ENCODE measurements at regions not wholly inside any gene's neighbourhood (a gene's known extent, or its start where the extent isn't known, plus 50 kb on each side); places are given as distances from the start of the nearest gene placed in this dataset.

GRCh38 chr15:77693576-77693975 is 60.9 kb upstream of the LINGO1 start:
- TF ChIP-seq CTCF (IDR thresholded peaks at IDR 0.05; ENCODE audit: insufficient read depth, low read depth, low read length) = no peak
- DNase-seq (ENCODE audit: low read depth) = no peak
- H3K4me3 ChIP-seq (ENCODE audit: low read depth, low read length) = no peak overlapping the region

- H3K4me3 ChIP-seq (ENCODE audit: low read depth, low read length) = no peak overlapping the region
- no peak for DNase-seq (ENCODE audit: low read depth)
- no peak for TF ChIP-seq CTCF (IDR thresholded peaks at IDR 0.05; ENCODE audit: insufficient read depth, low read depth, low read length)
Measured at GRCh38 chr15:77692614-77693013, 59.9 kb upstream of the LINGO1 start.

- DNase-seq (ENCODE audit: low read depth) = no peak
- no peak overlapping the region for H3K4me3 ChIP-seq (ENCODE audit: low read depth, low read length)
- no peak for TF ChIP-seq CTCF (IDR thresholded peaks at IDR 0.05; ENCODE audit: insufficient read depth, low read depth, low read length)
Measured at GRCh38 chr15:77691607-77692006, 58.9 kb upstream of the LINGO1 start.

- no peak overlapping the region for H3K4me3 ChIP-seq (ENCODE audit: low read depth, low read length)
- no peak for DNase-seq (ENCODE audit: low read depth)
- TF ChIP-seq CTCF (IDR thresholded peaks at IDR 0.05; ENCODE audit: insufficient read depth, low read depth, low read length) = no peak
Measured at GRCh38 chr15:77689821-77690220, 57.1 kb upstream of the LINGO1 start.

GRCh38 chr15:77688693-77689092 is 56.0 kb upstream of the LINGO1 start:
- H3K4me3 ChIP-seq (ENCODE audit: low read depth, low read length) = no peak overlapping the region
- TF ChIP-seq CTCF (IDR thresholded peaks at IDR 0.05; ENCODE audit: insufficient read depth, low read depth, low read length) = no peak
- no peak for DNase-seq (ENCODE audit: low read depth)

GRCh38 chr15:77688266-77688665 is 55.6 kb upstream of the LINGO1 start:
- H3K4me3 ChIP-seq (ENCODE audit: low read depth, low read length) = no peak overlapping the region
- no peak for TF ChIP-seq CTCF (IDR thresholded peaks at IDR 0.05; ENCODE audit: insufficient read depth, low read depth, low read length)
- DNase-seq (ENCODE audit: low read depth) = no peak

- H3K4me3 ChIP-seq (ENCODE audit: low read depth, low read length) = no peak overlapping the region
- TF ChIP-seq CTCF (IDR thresholded peaks at IDR 0.05; ENCODE audit: insufficient read depth, low read depth, low read length) = no peak
- no peak for DNase-seq (ENCODE audit: low read depth)
Measured at GRCh38 chr15:77685082-77685815, 52.5 kb upstream of the LINGO1 start.

Measured in fibroblast of villous mesenchyme (primary cell).